GM23338 (cell line): ENCODE measurements at regions not wholly inside any gene's neighbourhood (a gene's known extent, or its start where the extent isn't known, plus 50 kb on each side); places are given as distances from the start of the nearest gene placed in this dataset.

Experiments used
- ATAC-seq: fragments of 200-7000 bp; cut with Tn5 transposase; 3 replicates; pipeline ENCODE4 v1.9.1; 2020
- DNase-seq: peaks from one replicate; pipeline ENCODE4 v3.0.0-alpha.2; 2015; ENCODE audit warnings: low spot score
- H2AFZ ChIP-seq: fragments of 200-600 bp; sonication (generic); 2 replicates; pipeline ENCODE4 v1.8.0; 2016; ENCODE audit warnings: antibody characterized with exemption, mild to moderate bottlenecking, moderate library complexity
- H3F3A ChIP-seq: fragments of 200-600 bp; sonication (generic); replicated peaks from 2 replicates; pipeline ENCODE4 v1.8.0; 2017; ENCODE audit warnings: antibody characterized with exemption, mixed run types, low read depth
- H3K27ac ChIP-seq: fragments of 200-600 bp; sonication (generic); 2 replicates; pipeline ENCODE4 v1.6.1; 2016; ENCODE audit warnings: low read depth
- H3K27me3 ChIP-seq: fragments of 200-600 bp; sonication (generic); 2 replicates; pipeline ENCODE4 v1.8.0; 2016; ENCODE audit warnings: mild to moderate bottlenecking, mixed run types, moderate library complexity; ENCODE audit not compliant: insufficient read depth
- H3K36me3 ChIP-seq: fragments of 200-600 bp; sonication (generic); 2 replicates; pipeline ENCODE4 v1.8.0; 2016; ENCODE audit warnings: mild to moderate bottlenecking; ENCODE audit not compliant: insufficient read depth
- H3K4me1 ChIP-seq: fragments of 200-600 bp; sonication (generic); 2 replicates; pipeline ENCODE4 v1.8.0; 2016; ENCODE audit warnings: mild to moderate bottlenecking, moderate library complexity; ENCODE audit not compliant: insufficient read depth
- H3K4me2 ChIP-seq: fragments of 200-600 bp; sonication (generic); 2 replicates; pipeline ENCODE4 v1.7.1; 2017; ENCODE audit warnings: mixed run types
- H3K4me3 ChIP-seq: fragments of 200-600 bp; sonication (generic); 2 replicates; pipeline ENCODE4 v1.6.1; 2016; ENCODE audit warnings: mixed run types
- H3K79me2 ChIP-seq: fragments of 200-600 bp; sonication (generic); replicated peaks from 2 replicates; pipeline ENCODE4 v1.8.0; 2017; ENCODE audit warnings: mild to moderate bottlenecking; ENCODE audit not compliant: insufficient read depth
- H3K9me2 ChIP-seq: fragments of 200-600 bp; sonication (generic); 2 replicates; pipeline ENCODE4 v1.8.0; 2017; ENCODE audit not compliant: insufficient read depth
- H4K20me1 ChIP-seq: fragments of 200-600 bp; sonication (generic); replicated peaks from 2 replicates; pipeline ENCODE4 v1.8.0; 2017; ENCODE audit warnings: mild to moderate bottlenecking; ENCODE audit not compliant: insufficient read depth
- H3K27ac Mint-ChIP-seq: 2 replicates; pipeline ENCODE4 v1.8.0; 2020; ENCODE audit warnings: inconsistent platforms, mild to moderate bottlenecking, moderate library complexity, mixed read lengths
- H3K27me3 Mint-ChIP-seq: 3 replicates; pipeline ENCODE4 v1.8.0; 2022; ENCODE audit warnings: low read depth, mild to moderate bottlenecking, moderate library complexity, mixed read lengths, inconsistent platforms; ENCODE audit not compliant: insufficient read depth, poor library complexity
- H3K36me3 Mint-ChIP-seq: 3 replicates; pipeline ENCODE4 v1.8.0; 2021; ENCODE audit warnings: low read depth, mild to moderate bottlenecking, inconsistent platforms, moderate library complexity, mixed read lengths
- H3K4me1 Mint-ChIP-seq: 3 replicates; pipeline ENCODE4 v1.8.0; 2020; ENCODE audit warnings: mild to moderate bottlenecking, inconsistent platforms, mixed read lengths
- H3K4me3 Mint-ChIP-seq: 3 replicates; pipeline ENCODE4 v1.8.0; 2021; ENCODE audit warnings: moderate library complexity, mild to moderate bottlenecking, inconsistent platforms, mixed read lengths
- H3K9me3 Mint-ChIP-seq: 3 replicates; pipeline ENCODE4 v1.8.0; 2020; ENCODE audit warnings: moderate library complexity, mild to moderate bottlenecking, inconsistent platforms, mixed read lengths
- CREB1 ChIP-seq: fragments of 250-450 bp; sonication (Bioruptor Pico); IDR thresholded peaks from 2 replicates; pipeline ENCODE4 v1.5.0; 2020; ENCODE audit warnings: low read depth, mild to moderate bottlenecking, moderate library complexity
- CTCF ChIP-seq, 2 experiments: fragments of 200-600 bp in 1 of 2; sonication (generic) in 1 of 2; conservative IDR thresholded peaks; 2 replicates each; pipeline versions ENCODE4 v1.5.1 to v1.6.1; 2016 to 2017; ENCODE audit warnings: antibody characterized with exemption in 2 of 2, low read depth in 2 of 2, mild to moderate bottlenecking in 2 of 2, moderate library complexity in 1 of 2
- ETS1 ChIP-seq: IDR thresholded peaks from 2 replicates; pipeline ENCODE4 v1.6.1; 2016; ENCODE audit warnings: antibody characterized with exemption
- EZH2 ChIP-seq: fragments of 200-600 bp; sonication (generic); IDR thresholded peaks from one replicate; pipeline ENCODE4 v1.8.0; 2017; ENCODE audit warnings: antibody characterized with exemption, mild to moderate bottlenecking, low read depth; ENCODE audit not compliant: unreplicated experiment
- EZH2phosphoT487 ChIP-seq: fragments of 200-600 bp; sonication (generic); IDR thresholded peaks from one replicate; pipeline ENCODE4 v1.8.1; 2018; ENCODE audit warnings: antibody characterized with exemption; ENCODE audit not compliant: unreplicated experiment
- JUNB ChIP-seq: IDR thresholded peaks from one replicate; pipeline ENCODE4 v1.6.1; 2016; ENCODE audit warnings: antibody characterized with exemption; ENCODE audit not compliant: unreplicated experiment
- NANOG ChIP-seq: IDR thresholded peaks from 2 replicates; pipeline ENCODE4 v1.6.1; 2016; ENCODE audit warnings: antibody characterized with exemption, borderline replicate concordance
- POLR2AphosphoS5 ChIP-seq: IDR thresholded peaks from 2 replicates; pipeline ENCODE4 v1.6.1; 2016; ENCODE audit warnings: antibody characterized with exemption, low read depth
- REST ChIP-seq: IDR thresholded peaks from one replicate; pipeline ENCODE4 v1.6.1; 2018; ENCODE audit warnings: antibody characterized with exemption; ENCODE audit not compliant: unreplicated experiment
- ZNF114 ChIP-seq: fragments of 250-450 bp; sonication (Bioruptor Pico); IDR thresholded peaks from 2 replicates; pipeline ENCODE4 v1.5.0; 2020; ENCODE audit warnings: mild to moderate bottlenecking, moderate library complexity
- ZNF331 ChIP-seq: fragments of 250-450 bp; sonication (Bioruptor Pico); IDR thresholded peaks from 2 replicates; pipeline ENCODE4 v1.5.0; 2020; ENCODE audit warnings: low read depth, mild to moderate bottlenecking, moderate library complexity

GRCh38 chr6:130682066-130682465, 145.1 kb upstream of the SMLR1 start:
- H3K4me1 Mint-ChIP-seq, result no peaks in the 10 kb centered on the region
- Histone ChIP-seq H2AFZ (peak overlapping the region; percentile 86; the same call in 1 of the 2 replicates), H3K4me3 (no peak overlapping the region), H3K27me3 (no peaks in the 10 kb centered on the region), H3K9me2 (no peaks in the 10 kb centered on the region; the same call in 1 of the 2 replicates), H3K4me1 (no peaks in the 10 kb centered on the region), H3F3A (no peaks in the 10 kb centered on the region), H4K20me1 (no peaks in the 10 kb centered on the region), H3K36me3 (no peaks in the 10 kb centered on the region), H3K27ac (no peak overlapping the region), H3K79me2 (no peaks in the 10 kb centered on the region), H3K4me2 (no peak overlapping the region)
- H3K36me3 Mint-ChIP-seq, result no peaks in the 10 kb centered on the region
- DNase-seq (no peak), ATAC-seq (no peak)
- no peaks in the 10 kb centered on the region for H3K9me3 Mint-ChIP-seq
- H3K27me3 Mint-ChIP-seq, result no peaks in the 10 kb centered on the region
- TF ChIP-seq CREB1 (CRISPR knock-in tag) (no peak), CTCF (conservative IDR thresholded peaks at IDR 0.05; ENCODE audit: low read depth in 2 of 2) (no peak)
- no peak overlapping the region for H3K27ac Mint-ChIP-seq
- no peak overlapping the region for H3K4me3 Mint-ChIP-seq

- no peaks in the 10 kb centered on the region for H3K36me3 Mint-ChIP-seq
- no peaks in the 10 kb centered on the region for H3K27me3 Mint-ChIP-seq
- H3K27me3 ChIP-seq, result no peaks in the 10 kb centered on the region
- H3K4me1 ChIP-seq, result no peaks in the 10 kb centered on the region
- no peaks in the 10 kb centered on the region for H3K36me3 ChIP-seq
- H3K27ac Mint-ChIP-seq, result no peak overlapping the region
- H3K79me2 ChIP-seq, result no peaks in the 10 kb centered on the region
- H3K4me1 Mint-ChIP-seq, result no peaks in the 10 kb centered on the region
- no peaks in the 10 kb centered on the region; the same call in 1 of the 2 replicates for H3K9me2 ChIP-seq
- no peak overlapping the region for H3K4me3 Mint-ChIP-seq
- no peaks in the 10 kb centered on the region for H3K9me3 Mint-ChIP-seq
- no peak overlapping the region for H3K4me3 ChIP-seq
- H4K20me1 ChIP-seq, result no peaks in the 10 kb centered on the region
- no peaks in the 10 kb centered on the region for H3F3A ChIP-seq
- H3K27ac ChIP-seq, result no peak overlapping the region
- DNase-seq (no peak), ATAC-seq (no peak)
- peak overlapping the region; percentile 86 for H2AFZ ChIP-seq
- H3K4me2 ChIP-seq, result no peak overlapping the region
- TF ChIP-seq CTCF (conservative IDR thresholded peaks at IDR 0.05; ENCODE audit: low read depth in 2 of 2) (no peak), CREB1 (CRISPR knock-in tag) (no peak), EZH2 (no peak), POLR2AphosphoS5 (no peak), JUNB (no peak), REST (no peak), ZNF331 (CRISPR knock-in tag) (no peak), NANOG (no peak), ETS1 (no peak), ZNF114 (no peak), EZH2phosphoT487 (no peak)
Measured at GRCh38 chr6:130683761-130684517, 143.3 kb upstream of the SMLR1 start.
